Keratinocyte (primary cell): ENCODE measurements at regions not wholly inside any gene's neighbourhood (a gene's known extent, or its start where the extent isn't known, plus 50 kb on each side); places are given as distances from the start of the nearest gene placed in this dataset.

Experiments
- DNase-seq: peaks from one replicate; pipeline ENCODE4 v3.0.0-alpha.2; 2011; ENCODE audit warnings: low read depth, missing footprints, low spot score
- FAIRE-seq: peaks from 2 replicates; lab custom pipeline; 2011; peaks lifted over from hg19 to GRCh38; lab: Jason Lieb, UNC
- H2AFZ ChIP-seq: 2 replicates; pipeline ENCODE4 v1.6.0; 2012; ENCODE audit warnings: low read length, control low read depth, inconsistent platforms; ENCODE audit not compliant: control insufficient read depth
- H3K27ac ChIP-seq: 2 replicates; pipeline ENCODE4 v1.5.1; 2011; ENCODE audit warnings: low read length; ENCODE audit not compliant: control insufficient read depth, insufficient read depth
- H3K27me3 ChIP-seq: 3 replicates; pipeline ENCODE4 v1.6.0; 2011; ENCODE audit warnings: low read length; ENCODE audit not compliant: control insufficient read depth, insufficient read depth; ENCODE audit errors: extremely low read depth
- H3K36me3 ChIP-seq, 2 experiments: 2 replicates in 1 of 2; 3 replicates in 1 of 2; pipeline ENCODE4 v1.5.1; 2011; ENCODE audit warnings: low read length in 2 of 2, mild to moderate bottlenecking in 1 of 2; ENCODE audit not compliant: control insufficient read depth in 2 of 2, insufficient read depth in 2 of 2; ENCODE audit errors: extremely low read depth in 1 of 2
- H3K4me1 ChIP-seq: 3 replicates; pipeline ENCODE4 v1.5.1; 2011; ENCODE audit warnings: low read length; ENCODE audit not compliant: control insufficient read depth, insufficient read depth; ENCODE audit errors: extremely low read depth
- H3K4me2 ChIP-seq: 3 replicates; pipeline ENCODE4 v1.6.0; 2011; ENCODE audit warnings: low read depth, low read length; ENCODE audit not compliant: control insufficient read depth, insufficient read depth; ENCODE audit errors: extremely low read depth
- H3K4me3 ChIP-seq, 3 experiments: fragments of 200-600 bp in 1 of 3; sonication (generic) in 1 of 3; 2 replicates in 2 of 3; 3 replicates in 1 of 3; pipeline ENCODE4 v1.5.1; 2011 to 2016; ENCODE audit warnings: low read length in 3 of 3, mild to moderate bottlenecking in 3 of 3, control low read depth in 2 of 3, inconsistent platforms in 1 of 3, low read depth in 1 of 3, mixed read lengths in 1 of 3, mixed run types in 1 of 3, moderate library complexity in 1 of 3; ENCODE audit not compliant: control insufficient read depth in 2 of 3, insufficient read depth in 2 of 3; ENCODE audit errors: extremely low read depth in 1 of 3
- H3K79me2 ChIP-seq: 2 replicates; pipeline ENCODE4 v1.6.0; 2012; ENCODE audit warnings: low read length; ENCODE audit not compliant: control insufficient read depth, insufficient read depth
- H3K9ac ChIP-seq: 3 replicates; pipeline ENCODE4 v1.6.0; 2011; ENCODE audit warnings: low read length; ENCODE audit not compliant: control insufficient read depth, insufficient read depth; ENCODE audit errors: extremely low read depth
- H3K9me1 ChIP-seq: 3 replicates; pipeline ENCODE4 v1.6.0; 2011; ENCODE audit warnings: low read length; ENCODE audit not compliant: control insufficient read depth, insufficient read depth; ENCODE audit errors: extremely low read depth
- H3K9me3 ChIP-seq: 2 replicates; pipeline ENCODE4 v1.5.1; 2012; ENCODE audit warnings: low read depth, low read length; ENCODE audit not compliant: control insufficient read depth
- H4K20me1 ChIP-seq: 3 replicates; pipeline ENCODE4 v1.6.0; 2011; ENCODE audit warnings: low read length; ENCODE audit not compliant: control insufficient read depth, insufficient read depth; ENCODE audit errors: extremely low read depth
- EZH2 ChIP-seq: IDR thresholded peaks from one replicate; pipeline ENCODE4 v1.6.1; 2012; ENCODE audit warnings: inconsistent platforms, mild to moderate bottlenecking, low read length, moderate library complexity
- dilution Hi-C: fragments of 300-500 bp; cut with MboI; formaldehyde crosslinking; loops from one replicate; pipeline ENCODE4 v1.7.0; 2020; ENCODE audit warnings: low sequenced_read_pairs; ENCODE audit not compliant: extremely low pct_ligation_motif_present
- TF ChIP-seq, protein P1 (sequence below), 3 experiments: IDR thresholded peaks in 1 of 3; conservative IDR thresholded peaks in 1 of 3; optimal IDR thresholded peaks in 1 of 3; 2 replicates in 2 of 3; 3 replicates in 1 of 3; pipeline versions ENCODE3 to v1.5.1; 2011; ENCODE audit warnings: low read length in 3 of 3, mild to moderate bottlenecking in 3 of 3, moderate library complexity in 2 of 3, control low read depth in 1 of 3, inconsistent platforms in 1 of 3; ENCODE audit not compliant: insufficient read depth in 2 of 3; ENCODE audit errors: extremely low read depth in 1 of 3

- H3K9ac ChIP-seq, result no peak overlapping the region
- H3K4me2 ChIP-seq, result no peak overlapping the region
- no peak for DNase-seq
- no peaks in the 10 kb centered on the region for H3K9me1 ChIP-seq
- no peaks in the 10 kb centered on the region for H3K36me3 ChIP-seq
- dilution Hi-C loops, result no loop called here
- TF ChIP-seq, protein P1, sequence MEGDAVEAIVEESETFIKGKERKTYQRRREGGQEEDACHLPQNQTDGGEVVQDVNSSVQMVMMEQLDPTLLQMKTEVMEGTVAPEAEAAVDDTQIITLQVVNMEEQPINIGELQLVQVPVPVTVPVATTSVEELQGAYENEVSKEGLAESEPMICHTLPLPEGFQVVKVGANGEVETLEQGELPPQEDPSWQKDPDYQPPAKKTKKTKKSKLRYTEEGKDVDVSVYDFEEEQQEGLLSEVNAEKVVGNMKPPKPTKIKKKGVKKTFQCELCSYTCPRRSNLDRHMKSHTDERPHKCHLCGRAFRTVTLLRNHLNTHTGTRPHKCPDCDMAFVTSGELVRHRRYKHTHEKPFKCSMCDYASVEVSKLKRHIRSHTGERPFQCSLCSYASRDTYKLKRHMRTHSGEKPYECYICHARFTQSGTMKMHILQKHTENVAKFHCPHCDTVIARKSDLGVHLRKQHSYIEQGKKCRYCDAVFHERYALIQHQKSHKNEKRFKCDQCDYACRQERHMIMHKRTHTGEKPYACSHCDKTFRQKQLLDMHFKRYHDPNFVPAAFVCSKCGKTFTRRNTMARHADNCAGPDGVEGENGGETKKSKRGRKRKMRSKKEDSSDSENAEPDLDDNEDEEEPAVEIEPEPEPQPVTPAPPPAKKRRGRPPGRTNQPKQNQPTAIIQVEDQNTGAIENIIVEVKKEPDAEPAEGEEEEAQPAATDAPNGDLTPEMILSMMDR (optimal IDR thresholded peaks at IDR 0.05 in 1 of 3, IDR thresholded peaks at IDR 0.05 in 1 of 3, conservative IDR thresholded peaks at IDR 0.05 in 1 of 3; ENCODE audit: extremely low read depth in 1 of 3, insufficient read depth in 2 of 3, low read length in 3 of 3), result no peak
- TF ChIP-seq EZH2, result no peak
- no peak overlapping the region for H2AFZ ChIP-seq
- FAIRE-seq, result no peak
- H3K27me3 ChIP-seq, result no peaks in the 10 kb centered on the region
- no peak overlapping the region for H3K4me3 ChIP-seq
- no peaks in the 10 kb centered on the region for H3K79me2 ChIP-seq
- H3K4me1 ChIP-seq, result no peaks in the 10 kb centered on the region
- no peak overlapping the region for H3K27ac ChIP-seq
- no peaks in the 10 kb centered on the region for H4K20me1 ChIP-seq
- H3K9me3 ChIP-seq, result no peaks in the 10 kb centered on the region
These were observed 586.5 kb downstream of the IRX1 start for GRCh38 chr5:4182144-4182543.

DNA sequence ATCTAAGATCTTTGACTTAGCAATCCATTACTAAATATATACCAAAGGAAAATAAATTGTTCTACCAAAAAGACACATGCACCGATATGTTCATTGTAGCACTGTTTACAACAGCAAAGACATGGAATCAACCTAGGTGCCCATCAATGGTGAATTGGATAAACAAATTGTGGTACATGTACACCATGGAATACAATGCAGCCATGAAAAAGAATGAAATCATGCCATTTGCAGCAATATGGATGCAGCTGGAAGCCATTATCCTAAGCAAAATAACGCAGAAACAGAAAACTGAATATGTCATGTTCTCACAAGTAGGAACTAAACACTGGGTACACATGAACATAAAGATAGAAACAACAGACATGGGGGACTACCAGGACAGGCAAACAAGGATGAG is 589.5 kb downstream of the IRX1 start:
- Histone ChIP-seq H3K9me3 (no peaks in the 10 kb centered on the region), H3K4me1 (no peaks in the 10 kb centered on the region), H2AFZ (no peak overlapping the region), H4K20me1 (no peaks in the 10 kb centered on the region), H3K9ac (no peak overlapping the region), H3K27ac (no peak overlapping the region), H3K27me3 (no peaks in the 10 kb centered on the region), H3K4me2 (no peak overlapping the region), H3K9me1 (no peaks in the 10 kb centered on the region), H3K4me3 (no peak overlapping the region), H3K79me2 (no peaks in the 10 kb centered on the region), H3K36me3 (no peaks in the 10 kb centered on the region)
- dilution Hi-C loops, result no loop called here
- FAIRE-seq, result no peak
- DNase-seq, result no peak
- TF ChIP-seq, protein P1 (optimal IDR thresholded peaks at IDR 0.05 in 1 of 3, IDR thresholded peaks at IDR 0.05 in 1 of 3, conservative IDR thresholded peaks at IDR 0.05 in 1 of 3; ENCODE audit: extremely low read depth in 1 of 3, insufficient read depth in 2 of 3, low read length in 3 of 3), result no peak
- no peak for TF ChIP-seq EZH2
